ENCODE measurements at regions not wholly inside any gene's neighbourhood (a gene's known extent, or its start where the extent isn't known, plus 50 kb on each side); places are given as distances from the start of the nearest gene placed in this dataset.

DNA sequence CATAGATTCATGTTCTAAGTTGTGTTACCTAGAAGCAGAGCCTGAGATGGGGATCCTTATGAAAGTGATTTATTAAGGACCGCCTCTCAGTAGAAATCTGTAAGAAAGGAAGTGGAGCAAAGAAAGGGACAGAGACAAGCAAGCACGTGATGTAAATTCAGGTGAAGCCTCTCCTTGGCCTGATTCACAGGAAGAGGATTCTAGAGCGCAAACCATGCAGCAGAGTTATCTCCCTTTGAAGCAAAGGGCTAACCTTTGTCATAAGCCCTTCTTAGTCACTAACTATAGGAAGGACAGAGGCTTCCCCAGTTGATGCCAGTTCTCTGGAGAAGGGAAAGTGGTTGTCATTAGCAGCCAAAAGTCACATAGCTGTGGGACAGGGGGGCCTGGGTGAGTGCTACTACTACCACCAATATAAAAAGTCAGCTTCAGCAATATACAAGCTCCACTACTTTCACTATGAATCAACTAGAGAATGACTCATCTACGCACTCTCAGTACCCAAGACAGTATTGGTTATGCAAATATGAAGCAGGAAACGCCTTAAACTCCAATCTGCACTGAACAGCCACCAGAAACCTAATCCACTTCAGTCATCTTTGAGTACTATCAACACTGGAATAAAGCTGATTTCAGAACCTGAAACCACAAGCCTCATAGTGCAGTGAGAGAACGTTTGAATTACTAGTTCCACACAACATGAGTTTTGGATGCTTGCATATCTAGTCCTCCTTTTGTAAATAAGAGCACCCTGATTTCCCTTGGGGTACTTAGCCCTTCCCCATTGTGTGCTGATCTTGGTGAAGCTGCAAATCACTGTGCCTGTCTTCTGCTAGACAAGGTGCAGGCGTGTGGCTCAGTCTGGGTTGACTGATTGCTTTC is 162.7 kb downstream of the ZNF608 start:
- DNase-seq (ENCODE audit: low read depth) = peak; percentile 25

DNA sequence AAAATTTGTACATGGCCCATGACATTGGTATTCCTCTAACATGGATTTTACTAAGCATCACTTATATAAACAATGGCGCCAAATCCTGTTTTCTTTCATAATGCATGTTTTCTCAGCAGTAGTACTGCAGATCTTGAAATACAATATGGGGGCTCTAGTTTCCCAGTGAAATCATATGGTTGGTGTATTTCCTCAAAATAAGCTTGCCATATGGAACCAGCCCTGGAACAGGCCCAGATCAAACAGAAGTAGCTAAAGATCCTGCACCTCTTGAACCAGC is 163.9 kb downstream of the ZNF608 start:
- DNase-seq (ENCODE audit: low read depth) = no peak

DNA sequence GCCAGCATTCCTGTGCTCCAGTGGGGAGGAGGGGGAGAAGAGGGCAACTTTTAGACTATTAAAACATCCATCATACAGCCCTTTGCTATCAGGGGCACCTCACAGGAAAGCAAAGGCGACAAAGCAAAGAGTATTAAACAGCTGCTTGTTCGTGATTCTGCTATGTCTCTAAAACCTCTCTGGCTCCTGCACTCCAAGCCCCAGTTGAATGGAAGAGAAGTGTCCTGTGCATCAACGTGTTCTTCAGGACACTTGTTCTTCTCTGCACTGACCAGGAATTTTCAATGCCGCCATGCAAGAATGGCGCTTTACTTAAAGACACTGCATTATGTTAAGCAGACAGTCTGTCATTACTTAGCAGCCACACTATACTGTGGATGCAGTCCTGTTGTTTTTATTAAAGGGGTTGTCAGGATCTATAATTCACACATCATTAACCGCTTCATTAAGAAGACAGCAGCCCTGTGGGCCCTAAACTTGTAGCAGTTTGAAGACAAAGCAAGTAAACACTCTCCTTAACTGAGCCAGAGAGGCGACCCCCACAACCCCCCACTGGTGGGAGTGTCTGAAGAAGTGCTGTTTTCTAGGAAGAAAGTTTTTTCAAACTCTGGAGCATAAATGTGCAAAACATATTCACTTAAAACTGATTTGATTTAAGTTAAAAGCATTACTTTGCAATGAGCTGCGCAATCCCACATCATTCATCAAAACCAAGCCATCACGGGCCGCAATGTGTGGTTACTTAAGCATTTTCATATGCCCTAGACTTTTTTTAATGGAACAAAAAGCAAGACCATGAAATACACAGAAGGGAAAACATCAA is 164.5 kb downstream of the ZNF608 start:
- DNase-seq (ENCODE audit: low read depth) = no peak

DNA sequence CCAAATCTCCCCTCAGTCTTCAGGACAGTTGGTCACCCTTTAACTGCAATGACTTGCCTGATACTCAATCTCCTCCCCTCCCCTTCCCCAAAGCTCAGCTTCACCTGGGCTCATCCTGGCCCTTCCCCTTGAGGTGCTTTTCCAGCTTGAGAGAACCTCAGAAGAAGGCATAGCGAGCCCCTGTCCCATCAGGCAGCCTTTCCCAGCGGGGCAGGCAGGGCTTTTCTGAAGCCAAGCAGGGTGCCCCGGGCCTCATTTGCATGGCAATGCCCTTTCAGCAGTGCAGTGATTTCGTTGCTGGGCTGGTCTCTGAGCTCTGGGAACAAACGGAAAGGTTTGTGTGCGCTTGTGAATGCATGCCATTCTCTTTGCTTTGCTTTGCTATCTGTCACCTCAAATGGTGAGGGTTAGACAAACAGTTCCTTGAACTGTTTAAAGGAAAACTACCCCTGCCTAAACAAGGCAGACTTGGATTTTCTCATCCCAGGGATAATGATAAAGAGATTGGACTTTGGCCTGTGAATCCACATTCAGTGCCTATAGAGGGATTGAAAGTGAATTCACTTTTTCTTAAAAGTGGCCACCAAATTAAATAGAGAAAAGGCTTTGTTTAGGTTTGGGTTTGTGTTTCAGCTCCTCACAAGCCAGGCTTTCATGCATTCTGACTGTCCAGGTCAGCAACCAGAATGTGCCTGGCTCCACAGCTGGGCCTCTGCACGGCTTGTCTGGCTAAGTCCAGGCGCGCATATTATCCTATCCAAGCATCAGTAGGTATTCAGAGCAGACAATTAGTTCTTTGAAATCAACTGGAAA is 165.3 kb downstream of the ZNF608 start:
- no peak for DNase-seq (ENCODE audit: low read depth)

DNA sequence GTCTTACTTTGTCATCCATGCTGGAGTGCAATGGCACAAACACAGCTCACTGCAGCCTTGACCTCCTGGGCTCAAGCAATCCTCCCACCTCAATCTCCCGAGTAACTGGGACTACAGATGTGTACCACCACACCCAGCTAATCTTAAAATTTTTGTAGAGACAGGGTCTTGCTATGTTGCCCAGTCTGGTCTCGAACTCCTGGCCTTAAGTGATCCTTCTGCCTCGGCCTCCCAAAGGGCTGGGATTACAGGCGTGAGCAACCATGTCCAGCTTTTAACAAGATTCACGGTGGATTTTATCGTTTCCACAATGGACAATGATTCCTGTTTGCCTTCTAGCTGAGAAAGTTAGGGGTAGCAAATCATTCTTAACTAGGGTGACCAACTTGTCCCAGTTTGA is 165.9 kb downstream of the ZNF608 start:
- no peak for DNase-seq (ENCODE audit: low read depth)

DNA sequence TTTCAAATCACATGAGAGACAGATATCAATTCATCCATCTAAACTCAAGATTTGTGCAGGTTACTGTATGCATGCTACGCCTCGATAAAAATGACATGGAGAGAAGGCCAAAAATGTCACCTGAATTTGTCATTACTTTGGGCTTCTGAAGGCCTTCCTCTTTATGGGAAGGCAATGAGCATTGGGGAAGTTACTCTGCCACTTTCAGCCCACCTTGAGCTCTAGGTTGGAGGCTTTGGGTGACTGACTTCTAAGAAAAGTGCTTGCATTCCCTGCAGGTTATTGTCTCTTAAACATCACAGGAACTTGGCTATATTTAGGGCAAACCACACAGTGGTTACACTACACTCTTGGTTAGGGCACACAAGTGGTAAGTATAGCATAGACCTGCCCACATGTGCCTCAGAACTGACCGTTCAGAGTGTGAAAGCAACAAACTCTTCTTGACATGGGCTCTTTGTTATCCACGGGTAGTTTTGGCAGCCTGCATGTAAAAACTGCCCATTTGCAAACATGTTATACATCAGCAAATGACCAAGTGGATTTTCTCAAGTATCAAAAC is 169.5 kb downstream of the ZNF608 start:
- DNase-seq (ENCODE audit: low read depth) = no peak

DNA sequence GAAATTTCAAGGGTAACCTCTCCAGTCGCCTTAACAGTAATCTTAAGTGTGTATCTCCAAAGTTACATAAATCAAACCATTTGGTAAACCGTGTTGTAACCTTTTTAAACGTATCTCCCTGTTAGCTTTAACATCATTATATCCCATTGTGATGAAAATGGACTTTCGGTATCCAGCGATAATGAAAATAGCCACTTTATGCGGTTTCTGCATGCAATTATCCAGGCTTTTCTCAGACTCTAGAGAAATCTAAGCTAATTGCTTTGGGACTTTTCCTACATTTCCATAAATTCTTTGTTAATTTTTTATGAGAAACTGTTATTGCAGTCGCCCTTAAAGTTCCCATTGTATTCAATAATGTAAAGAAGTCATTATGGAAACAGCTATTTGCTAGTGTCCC is 170.7 kb downstream of the ZNF608 start:
- no peak for DNase-seq (ENCODE audit: low read depth)

DNA sequence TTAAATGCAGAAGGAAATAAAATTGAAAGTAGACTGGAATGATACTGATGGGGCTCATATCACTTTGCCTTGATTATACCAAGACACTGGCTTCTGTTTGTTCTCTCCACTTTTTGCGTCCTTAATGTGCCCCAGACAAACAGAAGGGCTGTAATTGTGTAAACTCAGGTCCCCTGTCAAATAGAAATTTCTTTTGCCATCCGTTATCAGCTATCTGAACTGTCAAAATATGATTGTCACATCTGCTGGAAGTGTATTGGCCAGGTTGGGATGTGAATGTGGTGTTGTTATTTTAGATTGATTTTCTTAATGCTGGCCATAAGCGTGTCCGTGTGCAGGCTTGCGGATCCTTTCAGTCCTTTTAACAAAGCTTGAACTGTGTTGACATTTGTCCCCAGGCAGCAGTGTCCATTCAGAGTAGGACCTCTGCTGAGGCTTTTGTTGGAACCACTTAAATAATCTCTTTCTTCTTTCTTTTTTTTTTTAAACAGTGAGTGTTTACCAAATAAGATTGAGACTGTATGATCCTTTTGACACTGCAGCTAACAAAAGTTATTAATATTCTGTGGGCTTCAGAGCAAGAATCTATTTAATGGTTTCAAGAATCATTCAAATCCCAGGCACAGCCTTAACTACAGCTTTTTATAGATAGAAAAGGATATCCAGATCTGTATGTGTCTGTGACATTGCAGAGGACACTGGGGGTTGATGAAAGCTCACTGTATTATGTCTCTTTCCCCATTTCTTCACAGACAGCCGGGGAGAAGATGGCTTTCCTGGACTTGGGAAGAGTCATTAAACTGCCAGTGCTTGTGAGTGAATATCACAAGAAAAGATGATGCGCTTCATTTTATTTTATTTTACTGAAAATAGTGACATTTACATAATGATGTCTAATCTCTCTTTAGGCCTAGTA is 171.7 kb downstream of the ZNF608 start:
- DNase-seq (ENCODE audit: low read depth) = no peak

DNA sequence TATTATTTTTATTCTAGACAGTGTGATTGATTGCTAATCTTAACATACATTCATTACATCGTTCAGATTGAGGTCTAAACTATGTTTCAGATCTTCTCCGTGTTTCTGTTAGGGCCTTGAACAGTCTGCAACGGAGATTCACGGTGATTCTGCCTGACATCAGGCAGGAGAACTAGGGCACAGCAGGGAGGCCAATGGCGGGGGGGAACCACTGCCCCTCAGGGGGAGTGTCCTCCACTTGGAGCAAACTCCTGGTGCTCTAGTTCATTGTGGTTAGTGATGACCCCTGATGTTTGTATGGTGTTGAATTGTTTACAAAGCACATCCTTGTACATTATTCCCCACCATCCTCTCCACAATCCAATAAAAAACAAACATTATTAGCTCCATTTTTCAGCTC is 173.5 kb downstream of the ZNF608 start:
- no peak for DNase-seq (ENCODE audit: low read depth)

DNA sequence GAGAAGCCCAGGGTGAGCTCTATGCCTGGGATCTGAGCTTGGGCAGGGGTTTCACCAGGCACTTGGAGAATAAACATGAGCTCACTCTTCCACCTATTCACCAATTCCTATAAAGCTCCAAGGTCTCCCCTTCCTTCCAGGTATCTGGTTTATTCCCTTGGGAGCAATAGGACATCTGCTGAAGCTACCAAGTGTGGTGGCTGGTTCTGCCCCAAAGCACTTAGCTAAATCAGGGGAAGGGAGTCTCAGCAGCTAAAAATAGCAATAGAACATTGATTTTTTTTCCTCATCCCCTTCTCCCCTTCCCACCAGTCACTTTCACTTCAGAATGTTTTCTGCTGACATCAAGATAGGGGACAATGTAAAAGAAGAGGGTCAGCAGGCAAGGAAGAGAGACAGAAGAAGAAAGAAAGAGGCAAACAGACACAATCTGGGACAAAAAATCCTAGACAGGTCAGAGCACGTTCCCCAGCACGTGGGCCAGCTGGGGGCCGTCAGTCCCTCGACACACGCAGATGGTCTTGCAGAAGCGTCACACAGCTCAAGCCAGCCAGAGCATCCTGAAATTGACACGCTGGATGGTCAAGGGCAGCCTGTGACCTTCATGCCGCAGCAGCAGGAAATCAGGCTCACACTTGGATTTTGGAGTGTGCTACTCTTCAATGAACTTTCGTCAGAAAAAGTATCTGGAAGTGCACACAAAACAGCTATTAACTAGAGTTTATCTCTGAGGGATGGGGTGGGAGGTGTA is 176.0 kb downstream of the ZNF608 start:
- DNase-seq (ENCODE audit: low read depth) = no peak

DNA sequence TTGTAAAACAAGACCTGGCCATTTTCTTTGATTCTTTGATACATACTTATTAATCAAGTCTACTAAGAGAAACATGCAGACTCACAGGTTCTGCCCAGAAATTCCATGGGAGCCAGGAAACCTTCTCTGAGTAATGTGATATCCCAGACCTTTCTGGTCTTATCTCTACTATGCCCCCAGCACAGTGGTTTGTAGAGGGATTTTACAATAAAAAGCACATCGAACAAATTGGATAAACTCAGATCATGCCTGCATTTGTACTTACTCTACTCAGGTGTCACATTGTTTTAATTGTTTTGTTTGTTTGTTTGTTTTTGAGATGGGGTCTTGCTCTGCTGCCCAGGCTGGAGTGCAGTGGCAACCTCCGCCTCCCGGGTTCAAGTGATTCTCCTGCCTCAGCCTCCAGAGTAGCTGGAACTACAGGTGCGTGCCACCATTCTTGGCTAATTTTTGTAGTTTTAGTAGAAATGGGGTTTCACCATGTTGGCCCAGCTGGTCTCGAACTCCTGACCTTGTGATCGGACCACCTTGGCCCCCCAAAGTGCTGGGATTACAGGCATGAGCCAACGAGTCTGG is 179.5 kb downstream of the ZNF608 start:
- DNase-seq (ENCODE audit: low read depth) = no peak

DNA sequence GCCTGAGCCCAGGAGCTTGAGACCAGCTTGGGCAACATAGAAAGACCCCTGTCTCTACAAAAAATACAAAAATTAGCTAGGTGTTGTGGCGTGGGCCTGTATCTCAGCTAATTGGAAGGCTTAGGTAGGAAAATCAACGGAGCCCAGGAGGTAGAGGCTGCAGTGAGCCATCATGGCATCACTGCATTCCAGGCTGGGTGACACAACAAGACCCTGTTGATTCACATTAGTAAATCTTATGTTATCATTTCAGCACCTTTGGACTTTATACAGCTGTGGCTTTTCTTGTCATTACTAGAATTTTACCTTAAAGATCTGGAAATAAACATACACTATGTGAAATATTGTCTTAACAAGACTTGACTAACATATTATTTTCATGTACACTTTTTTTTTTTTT is 185.0 kb downstream of the ZNF608 start:
- no peak for DNase-seq (ENCODE audit: low read depth)

DNA sequence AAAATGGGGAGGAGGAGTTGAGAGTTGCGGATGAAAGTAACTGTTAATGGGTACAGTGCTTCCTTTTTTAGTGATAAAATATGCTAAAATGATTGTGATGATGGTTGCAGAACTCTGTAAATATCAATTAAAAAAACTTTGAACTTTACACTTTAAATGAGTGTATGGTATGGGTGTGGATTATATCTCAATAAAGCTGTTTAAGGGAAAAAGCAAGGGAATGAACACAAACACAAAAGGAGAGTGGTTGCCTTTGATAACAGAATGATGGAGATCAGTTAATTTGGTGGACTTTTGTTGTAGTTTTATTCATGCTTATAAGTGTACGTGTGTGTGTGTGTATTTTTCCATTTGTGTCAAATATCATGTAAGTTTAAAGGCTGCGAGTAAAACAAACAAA is 186.1 kb downstream of the ZNF608 start:
- DNase-seq (ENCODE audit: low read depth) = no peak

DNA sequence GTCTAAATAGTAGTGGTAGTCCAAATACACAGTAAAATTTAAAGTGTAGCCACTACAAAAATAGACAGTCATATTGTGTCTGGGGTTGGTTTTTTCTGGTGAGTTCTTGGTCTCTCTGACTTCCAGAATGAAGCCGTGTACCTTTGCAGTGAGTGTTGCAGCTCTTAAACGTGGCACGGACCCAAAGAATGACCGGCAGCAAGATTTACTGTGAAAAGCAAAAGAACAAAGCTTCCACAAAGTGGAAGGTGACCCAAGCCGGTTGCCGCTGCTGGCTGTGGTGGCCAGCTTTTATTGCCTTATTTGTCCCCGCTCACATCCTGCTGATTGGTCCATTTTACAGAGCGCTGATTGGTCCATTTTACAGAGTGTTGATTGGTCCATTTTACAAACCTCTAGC is 188.7 kb downstream of the ZNF608 start:
- no peak for DNase-seq (ENCODE audit: low read depth)

DNA sequence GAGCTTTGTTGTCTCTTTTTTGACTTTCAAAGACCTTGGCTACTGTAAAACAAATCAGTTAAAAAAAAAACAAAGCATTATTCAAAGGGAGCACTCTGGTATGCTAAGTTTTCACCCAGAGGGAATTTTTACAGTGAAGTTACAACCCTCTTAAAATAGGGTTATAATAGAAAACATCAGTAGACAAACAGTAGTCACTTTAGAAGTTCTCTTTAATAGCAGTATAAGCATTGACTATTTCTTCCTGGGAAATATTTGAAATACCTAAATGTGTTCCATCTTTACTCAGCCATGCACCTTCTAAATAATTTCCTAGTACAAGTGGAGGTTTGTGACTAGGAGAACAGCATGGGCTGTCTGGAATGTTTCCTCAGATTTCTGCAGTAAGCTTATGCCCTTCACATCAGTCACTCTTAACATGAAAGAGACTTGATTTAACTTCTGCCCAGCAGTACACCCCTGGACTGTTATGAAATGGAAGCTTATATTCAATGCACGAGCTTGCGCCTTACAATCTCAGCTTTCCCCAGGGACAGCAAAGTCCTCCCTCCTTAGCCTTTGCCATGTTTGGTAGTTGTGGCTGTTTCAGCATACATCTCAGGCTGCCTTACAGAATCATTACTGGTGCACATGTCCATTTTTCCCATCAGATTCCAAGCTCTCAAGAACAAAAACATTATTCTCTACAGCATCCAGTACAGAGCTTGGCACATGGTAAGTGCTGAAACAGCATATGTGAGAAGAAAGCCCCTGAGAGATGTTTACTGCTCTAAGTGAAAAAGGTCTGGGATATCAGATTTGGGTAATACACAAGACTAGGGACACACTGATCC is 191.5 kb downstream of the ZNF608 start:
- DNase-seq (ENCODE audit: low read depth) = no peak

DNA sequence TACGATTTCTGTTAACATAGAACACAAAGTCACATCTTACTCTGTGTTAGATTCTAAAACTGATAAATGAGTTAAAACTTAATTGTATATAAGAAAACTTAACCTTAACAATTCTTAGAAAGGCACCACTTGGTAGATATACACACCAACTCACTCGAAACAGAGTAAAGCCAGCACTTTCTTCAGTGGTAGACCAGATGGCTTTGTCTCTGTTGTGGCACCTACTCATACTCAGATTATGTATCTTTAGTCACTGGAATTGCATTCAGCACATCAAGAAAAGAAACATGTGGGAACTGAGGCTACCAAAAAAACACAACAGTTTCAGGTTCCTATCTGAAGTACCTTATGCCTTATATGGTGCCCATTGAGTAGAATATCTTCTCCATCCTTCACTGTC is 192.5 kb downstream of the ZNF608 start:
- no peak for DNase-seq (ENCODE audit: low read depth)

DNA sequence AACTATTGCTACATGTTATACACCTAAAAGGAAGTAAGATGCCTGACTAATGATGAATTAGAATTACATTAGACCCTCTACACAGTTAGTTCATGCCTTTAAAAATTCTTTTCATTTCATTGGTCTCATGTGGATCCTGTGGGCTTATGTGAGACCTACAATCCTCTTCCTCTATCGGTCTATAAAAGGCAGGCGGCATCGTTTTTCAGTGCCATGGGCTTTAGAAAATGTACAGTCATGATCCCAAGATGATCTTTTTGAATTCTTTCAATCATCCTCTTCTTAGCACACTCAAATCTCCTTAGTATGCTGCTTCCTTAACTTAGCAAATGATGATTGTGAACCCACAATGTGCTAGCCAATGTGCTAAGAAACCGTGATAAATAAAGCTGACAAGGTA is 193.9 kb downstream of the ZNF608 start:
- DNase-seq (ENCODE audit: low read depth) = no peak

DNA sequence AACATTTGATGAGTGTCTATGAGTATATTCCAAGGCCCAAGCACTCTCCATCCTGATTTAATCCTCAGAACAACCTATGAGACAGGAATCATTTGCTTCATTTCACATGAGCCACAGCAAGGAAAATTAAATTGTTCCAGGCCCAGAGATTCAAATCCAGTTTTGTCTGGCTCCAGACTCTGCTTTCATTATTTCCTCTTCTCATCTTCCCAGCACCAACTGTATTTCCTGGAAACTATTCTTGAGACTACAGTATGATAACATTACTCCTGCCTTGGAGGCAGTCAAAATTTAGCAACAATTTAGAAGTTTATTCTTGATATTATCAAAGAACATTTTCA is 194.5 kb downstream of the ZNF608 start:
- no peak for DNase-seq (ENCODE audit: low read depth)

DNA sequence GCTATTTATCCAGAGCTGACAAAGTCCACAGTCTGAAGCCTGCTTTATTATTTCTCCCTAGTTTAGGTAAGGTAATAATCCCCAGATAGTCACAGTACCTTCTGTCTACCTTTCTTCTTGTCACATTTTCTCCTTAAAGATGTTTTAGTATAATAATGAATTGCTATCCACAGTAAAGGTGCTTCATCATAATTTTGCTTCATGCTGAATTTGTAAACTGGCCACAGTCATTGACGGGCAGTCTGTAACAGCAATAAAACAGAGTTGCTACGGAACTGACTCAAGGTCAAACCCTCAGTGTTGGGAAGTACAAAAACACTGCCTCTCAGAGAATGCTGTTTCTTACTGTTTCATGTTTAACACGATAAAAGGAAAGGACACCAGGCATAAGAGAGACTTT is 195.7 kb downstream of the ZNF608 start:
- DNase-seq (ENCODE audit: low read depth) = no peak
